ENCODE measurements at regions not wholly inside any gene's neighbourhood (a gene's known extent, or its start where the extent isn't known, plus 50 kb on each side); places are given as distances from the start of the nearest gene placed in this dataset.

- TF ChIP-seq CTCF (conservative IDR thresholded peaks at IDR 0.05 in 1 of 2, IDR thresholded peaks at IDR 0.05 in 1 of 2; ENCODE audit: extremely low read depth in 1 of 2, insufficient read depth in 1 of 2, low read depth in 1 of 2, low read length in 2 of 2), result no peak
- TF ChIP-seq EZH2 (IDR thresholded peaks at IDR 0.05; ENCODE audit: borderline replicate concordance, low read length), result no peak
These were observed 244.1 kb upstream of the TBL1XR1 start for GRCh38 chr3:177441276-177441812.

Data from mammary epithelial cell (primary cell).